ENCODE measurements at regions not wholly inside any gene's neighbourhood (a gene's known extent, or its start where the extent isn't known, plus 50 kb on each side); places are given as distances from the start of the nearest gene placed in this dataset.

- no peaks in the 10 kb centered on the region for H3K79me2 ChIP-seq (ENCODE audit: control insufficient read depth, insufficient read depth, low read length)
Observed at GRCh38 chr16:6122401-6122800, 1024.8 kb upstream of the EEF2KMT start.

GRCh38 chr16:6114691-6115090, 1017.1 kb upstream of the EEF2KMT start:
- H3K79me2 ChIP-seq (ENCODE audit: control insufficient read depth, insufficient read depth, low read length): no peaks in the 10 kb centered on the region
- H3K27ac ChIP-seq (ENCODE audit: control insufficient read depth, insufficient read depth, low read length): no peak overlapping the region
- no peak overlapping the region for H3K4me2 ChIP-seq (ENCODE audit: control insufficient read depth, extremely low read depth, insufficient read depth, low read depth, low read length)
- no peaks in the 10 kb centered on the region for H3K36me3 ChIP-seq (ENCODE audit: control insufficient read depth in 2 of 2, extremely low read depth in 1 of 2, insufficient read depth in 2 of 2, low read length in 2 of 2)
- H3K9ac ChIP-seq (ENCODE audit: control insufficient read depth, extremely low read depth, insufficient read depth, low read length): no peak overlapping the region
- no peaks in the 10 kb centered on the region for H3K9me1 ChIP-seq (ENCODE audit: control insufficient read depth, extremely low read depth, insufficient read depth, low read length)
- TF ChIP-seq EZH2 (IDR thresholded peaks at IDR 0.05; ENCODE audit: low read length) (no peak), CTCF (optimal IDR thresholded peaks at IDR 0.05 in 1 of 3, IDR thresholded peaks at IDR 0.05 in 1 of 3, conservative IDR thresholded peaks at IDR 0.05 in 1 of 3; ENCODE audit: extremely low read depth in 1 of 3, insufficient read depth in 2 of 3, low read length in 3 of 3) (no peak)
- no peaks in the 10 kb centered on the region for H3K27me3 ChIP-seq (ENCODE audit: control insufficient read depth, extremely low read depth, insufficient read depth, low read length)
- no peaks in the 10 kb centered on the region for H3K9me3 ChIP-seq (ENCODE audit: control insufficient read depth, low read depth, low read length)
- no peak for DNase-seq (ENCODE audit: low read depth, low spot score)
- no peaks in the 10 kb centered on the region for H4K20me1 ChIP-seq (ENCODE audit: control insufficient read depth, extremely low read depth, insufficient read depth, low read length)
- H3K4me3 ChIP-seq (ENCODE audit: control insufficient read depth in 2 of 3, extremely low read depth in 1 of 3, insufficient read depth in 2 of 3, low read depth in 1 of 3, low read length in 3 of 3): no peak overlapping the region
- no peak overlapping the region for H2AFZ ChIP-seq (ENCODE audit: control insufficient read depth, low read length)
- dilution Hi-C loops (cut with MboI; ENCODE audit: extremely low pct_ligation_motif_present, low sequenced_read_pairs): no loop called here
- FAIRE-seq: no peak
- no peaks in the 10 kb centered on the region for H3K4me1 ChIP-seq (ENCODE audit: control insufficient read depth, extremely low read depth, insufficient read depth, low read length)

More at GRCh38 chr16:6122401-6122800, 1024.8 kb upstream of the EEF2KMT start:
- H3K9me1 ChIP-seq (ENCODE audit: control insufficient read depth, extremely low read depth, insufficient read depth, low read length): no peaks in the 10 kb centered on the region
- TF ChIP-seq CTCF (optimal IDR thresholded peaks at IDR 0.05 in 1 of 3, IDR thresholded peaks at IDR 0.05 in 1 of 3, conservative IDR thresholded peaks at IDR 0.05 in 1 of 3; ENCODE audit: extremely low read depth in 1 of 3, insufficient read depth in 2 of 3, low read length in 3 of 3) (no peak), EZH2 (IDR thresholded peaks at IDR 0.05; ENCODE audit: low read length) (no peak)
- H3K36me3 ChIP-seq (ENCODE audit: control insufficient read depth in 2 of 2, extremely low read depth in 1 of 2, insufficient read depth in 2 of 2, low read length in 2 of 2): no peaks in the 10 kb centered on the region
- DNase-seq (ENCODE audit: low read depth, low spot score) (no peak), FAIRE-seq (no peak)
- H3K27me3 ChIP-seq (ENCODE audit: control insufficient read depth, extremely low read depth, insufficient read depth, low read length): no peaks in the 10 kb centered on the region
- H3K9ac ChIP-seq (ENCODE audit: control insufficient read depth, extremely low read depth, insufficient read depth, low read length): no peak overlapping the region
- no peaks in the 10 kb centered on the region for H4K20me1 ChIP-seq (ENCODE audit: control insufficient read depth, extremely low read depth, insufficient read depth, low read length)
- no peak overlapping the region for H3K4me2 ChIP-seq (ENCODE audit: control insufficient read depth, extremely low read depth, insufficient read depth, low read depth, low read length)
- H3K4me3 ChIP-seq (ENCODE audit: control insufficient read depth in 2 of 3, extremely low read depth in 1 of 3, insufficient read depth in 2 of 3, low read depth in 1 of 3, low read length in 3 of 3): no peak overlapping the region
- H3K4me1 ChIP-seq (ENCODE audit: control insufficient read depth, extremely low read depth, insufficient read depth, low read length): no peaks in the 10 kb centered on the region
- peaks cover 7% of the 10 kb centered on the region for H3K9me3 ChIP-seq (ENCODE audit: control insufficient read depth, low read depth, low read length)
- dilution Hi-C loops (cut with MboI; ENCODE audit: extremely low pct_ligation_motif_present, low sequenced_read_pairs): no loop called here
- H2AFZ ChIP-seq (ENCODE audit: control insufficient read depth, low read length): no peak overlapping the region
- no peak overlapping the region for H3K27ac ChIP-seq (ENCODE audit: control insufficient read depth, insufficient read depth, low read length)

All from keratinocyte (primary cell).